22Rv1 (cell line): ENCODE measurements at regions not wholly inside any gene's neighbourhood (a gene's known extent, or its start where the extent isn't known, plus 50 kb on each side); places are given as distances from the start of the nearest gene placed in this dataset.

Source experiments
- H3K27ac ChIP-seq: fragments of 450-650 bp; 2 replicates; pipeline ENCODE4 v1.5.1; 2017
- ZFX ChIP-seq: fragments of 450-650 bp; IDR thresholded peaks from 2 replicates; pipeline ENCODE4 v1.6.1; 2017; ENCODE audit warnings: antibody characterized with exemption, borderline replicate concordance
- TF ChIP-seq, protein P1 (sequence below): fragments of 450-650 bp; IDR thresholded peaks from 2 replicates; pipeline ENCODE4 v1.5.1; 2017; ENCODE audit warnings: mild to moderate bottlenecking

DNA sequence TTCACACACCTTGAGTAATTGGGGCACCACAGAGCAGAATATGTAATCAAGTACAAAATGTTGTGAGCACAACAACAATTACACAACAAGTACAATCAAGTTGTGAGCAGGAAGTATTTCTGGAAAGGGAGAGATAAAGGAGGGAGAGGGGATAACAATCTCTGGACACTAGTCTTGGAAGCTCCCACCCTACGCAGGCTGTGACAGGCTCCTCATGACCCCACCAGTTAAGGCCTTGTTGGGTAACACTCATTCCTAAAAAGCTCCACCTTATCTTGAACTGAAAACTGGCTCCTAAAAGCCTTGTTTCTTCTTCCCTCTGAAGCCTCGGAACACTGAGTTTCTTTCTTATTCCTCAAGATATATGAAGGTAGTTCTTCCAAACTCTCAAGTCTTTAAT is 806.0 kb downstream of the UQCRFS1 start:
- no peak overlapping the region for H3K27ac ChIP-seq

DNA sequence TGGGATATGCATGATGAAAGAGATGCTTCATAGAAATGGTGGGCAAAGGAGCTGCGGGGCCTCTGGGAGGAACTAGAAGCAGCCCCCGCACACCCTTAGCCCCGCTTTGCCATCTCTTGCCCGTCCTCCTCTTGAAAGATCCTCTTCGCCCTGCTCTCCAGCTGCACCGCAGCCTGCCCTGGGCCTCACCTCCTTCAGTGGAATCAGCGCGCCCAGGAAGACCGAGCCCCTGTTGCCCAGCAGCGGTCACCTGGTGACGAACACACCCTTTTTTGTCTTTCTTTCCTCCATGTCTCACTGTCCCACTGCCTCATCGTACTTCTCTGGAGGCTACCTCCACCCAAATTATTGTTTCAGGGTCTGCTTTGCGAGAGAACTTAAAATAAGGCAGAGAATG is 807.6 kb downstream of the UQCRFS1 start:
- no peak overlapping the region for H3K27ac ChIP-seq

More for the DNA sequence above, 806.0 kb downstream of the UQCRFS1 start:
- TF ChIP-seq ZFX = no peak
- TF ChIP-seq, protein P1, sequence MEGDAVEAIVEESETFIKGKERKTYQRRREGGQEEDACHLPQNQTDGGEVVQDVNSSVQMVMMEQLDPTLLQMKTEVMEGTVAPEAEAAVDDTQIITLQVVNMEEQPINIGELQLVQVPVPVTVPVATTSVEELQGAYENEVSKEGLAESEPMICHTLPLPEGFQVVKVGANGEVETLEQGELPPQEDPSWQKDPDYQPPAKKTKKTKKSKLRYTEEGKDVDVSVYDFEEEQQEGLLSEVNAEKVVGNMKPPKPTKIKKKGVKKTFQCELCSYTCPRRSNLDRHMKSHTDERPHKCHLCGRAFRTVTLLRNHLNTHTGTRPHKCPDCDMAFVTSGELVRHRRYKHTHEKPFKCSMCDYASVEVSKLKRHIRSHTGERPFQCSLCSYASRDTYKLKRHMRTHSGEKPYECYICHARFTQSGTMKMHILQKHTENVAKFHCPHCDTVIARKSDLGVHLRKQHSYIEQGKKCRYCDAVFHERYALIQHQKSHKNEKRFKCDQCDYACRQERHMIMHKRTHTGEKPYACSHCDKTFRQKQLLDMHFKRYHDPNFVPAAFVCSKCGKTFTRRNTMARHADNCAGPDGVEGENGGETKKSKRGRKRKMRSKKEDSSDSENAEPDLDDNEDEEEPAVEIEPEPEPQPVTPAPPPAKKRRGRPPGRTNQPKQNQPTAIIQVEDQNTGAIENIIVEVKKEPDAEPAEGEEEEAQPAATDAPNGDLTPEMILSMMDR = no peak

DNA sequence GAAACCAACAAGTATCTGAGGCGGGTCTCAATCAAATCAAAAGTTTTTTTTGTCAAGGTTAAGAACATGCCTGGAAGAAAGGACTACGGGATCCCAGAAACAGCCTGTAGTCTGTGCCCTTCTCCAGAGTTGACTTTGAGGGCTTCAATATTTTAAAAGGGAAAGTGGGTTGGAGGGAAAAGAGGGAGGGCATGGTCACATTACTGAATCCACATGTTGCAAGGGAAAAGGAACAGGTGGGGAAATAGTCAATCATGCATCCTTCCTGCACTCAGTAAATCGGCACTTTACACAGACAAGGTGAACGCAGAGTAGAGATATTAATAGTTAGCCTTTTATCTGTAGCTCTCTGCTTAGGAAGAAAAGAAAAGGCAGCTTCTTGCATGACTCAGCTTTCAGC is 808.5 kb downstream of the UQCRFS1 start:
- no peak overlapping the region for H3K27ac ChIP-seq
- TF ChIP-seq, protein P1 = no peak
- no peak for TF ChIP-seq ZFX

More for the DNA sequence above, 807.6 kb downstream of the UQCRFS1 start:
- no peak for TF ChIP-seq ZFX
- TF ChIP-seq, protein P1 = no peak

DNA sequence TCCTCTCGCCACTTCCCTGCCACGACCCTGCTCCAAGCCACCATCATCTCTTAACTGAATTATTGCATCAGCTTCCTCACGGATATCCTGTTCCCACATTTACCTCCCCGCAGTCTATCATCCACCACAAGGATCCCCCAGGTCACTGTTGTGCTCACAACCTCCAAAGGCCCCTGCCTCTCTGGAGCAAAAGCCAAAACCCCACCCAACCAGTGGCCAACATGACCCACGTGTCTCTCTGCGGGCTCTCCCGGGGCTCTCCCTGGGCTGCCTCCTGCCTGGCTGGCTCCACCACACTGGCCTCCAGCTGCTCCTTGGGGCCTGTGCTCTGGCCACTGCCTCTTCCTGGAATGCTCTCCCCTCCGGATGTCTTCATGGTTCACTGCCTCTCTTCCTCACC is 809.3 kb downstream of the UQCRFS1 start:
- no peak overlapping the region for H3K27ac ChIP-seq
- no peak for TF ChIP-seq ZFX
- TF ChIP-seq, protein P1 = no peak

DNA sequence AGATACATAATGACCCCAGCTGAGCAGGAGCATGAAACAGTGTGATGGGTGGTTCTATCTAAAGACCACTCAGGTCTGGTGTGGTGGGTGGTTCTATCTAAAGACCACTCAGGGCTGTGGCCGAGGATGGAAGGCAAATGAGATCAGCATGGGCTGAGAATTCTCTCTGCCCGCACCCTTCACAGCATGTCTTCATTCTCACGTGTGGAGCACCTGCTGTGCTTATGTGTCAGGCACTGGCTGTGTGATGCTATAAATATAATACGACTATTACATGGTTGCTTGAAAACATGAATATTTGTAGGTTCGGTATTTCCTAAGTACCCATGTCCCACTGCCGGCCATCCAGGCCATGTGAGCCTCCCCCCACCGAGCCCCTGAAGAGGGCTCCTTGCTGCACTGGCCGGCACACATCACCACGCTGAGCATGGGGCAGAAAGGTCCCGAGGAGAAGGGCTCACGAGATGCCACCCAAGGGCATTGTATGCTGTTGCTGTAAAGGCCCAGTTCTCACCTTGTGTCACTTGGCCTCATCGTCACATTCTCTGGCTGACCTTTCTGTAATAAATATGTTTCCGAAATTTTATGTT is 810.2 kb downstream of the UQCRFS1 start:
- no peak overlapping the region for H3K27ac ChIP-seq
- TF ChIP-seq ZFX = no peak
- TF ChIP-seq, protein P1 = no peak

DNA sequence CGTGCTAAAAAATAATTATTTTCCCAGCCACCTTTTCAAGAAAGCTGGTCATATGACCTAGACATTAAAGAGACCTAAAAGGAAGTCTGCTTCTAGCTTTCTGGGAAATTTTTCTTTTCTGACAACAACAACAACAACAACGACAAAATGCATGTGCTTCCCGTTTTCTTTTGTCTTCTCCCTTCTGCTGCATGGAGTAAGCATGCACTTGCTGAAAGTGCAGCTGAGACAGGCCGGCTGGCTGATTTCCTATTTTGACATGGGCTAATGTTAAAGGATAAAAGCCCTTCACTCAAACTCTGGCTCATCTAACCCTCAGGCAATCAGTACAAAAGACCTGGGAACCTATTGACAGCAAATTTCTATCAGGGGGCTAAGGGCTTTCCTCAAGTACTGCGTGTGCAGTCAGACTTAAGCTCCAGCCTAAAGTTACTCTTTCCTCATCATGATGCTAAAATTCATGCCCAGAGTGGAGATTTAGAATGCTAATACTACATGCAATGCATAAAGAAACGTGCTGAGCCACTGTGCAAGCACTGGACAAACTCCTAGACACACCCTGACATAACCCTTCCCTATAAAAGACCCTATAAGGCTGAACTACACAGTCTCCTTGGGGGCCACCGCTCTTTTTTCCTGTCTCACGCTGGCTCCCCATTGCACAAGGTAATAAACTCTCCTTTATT is 811.1 kb downstream of the UQCRFS1 start:
- TF ChIP-seq, protein P1 = no peak
- TF ChIP-seq ZFX = no peak
- H3K27ac ChIP-seq = no peak overlapping the region

DNA sequence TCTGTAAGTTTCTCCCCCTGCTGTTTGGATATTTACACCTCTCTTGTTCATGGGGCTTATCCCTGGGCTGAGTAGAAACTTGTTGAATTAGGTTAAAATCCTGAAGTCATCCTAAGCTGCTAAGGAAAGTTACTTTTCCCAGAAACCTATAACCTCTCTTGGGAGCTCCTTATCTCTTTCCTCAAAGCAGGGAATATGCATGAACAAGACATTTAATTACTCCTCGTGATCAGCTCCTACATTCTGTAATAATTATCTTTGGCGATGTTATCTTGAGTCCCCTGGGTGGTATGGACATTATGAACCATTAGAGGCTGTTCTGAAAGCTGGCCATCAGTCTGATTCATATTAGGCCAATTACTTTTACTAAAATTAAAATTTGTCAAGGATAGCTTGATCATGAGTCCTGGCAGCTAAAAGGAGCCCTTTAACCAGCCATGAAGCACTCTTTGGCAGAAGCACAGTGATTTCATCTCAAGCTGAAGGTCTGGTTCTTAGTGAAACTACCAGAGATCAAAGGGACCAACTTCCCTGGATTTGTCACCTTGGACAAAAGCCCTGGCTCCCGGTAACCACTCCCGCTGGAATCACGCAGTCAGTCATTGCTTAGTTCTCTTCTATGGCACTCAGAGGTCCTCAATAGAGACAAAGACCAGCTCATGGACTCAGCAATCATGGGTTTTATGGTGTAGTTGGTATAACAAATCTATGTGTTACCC is 811.8 kb downstream of the UQCRFS1 start:
- no peak overlapping the region for H3K27ac ChIP-seq

More for the DNA sequence above, 811.8 kb downstream of the UQCRFS1 start:
- no peak for TF ChIP-seq ZFX
- TF ChIP-seq, protein P1 = no peak
